ENCODE measurements at regions not wholly inside any gene's neighbourhood (a gene's known extent, or its start where the extent isn't known, plus 50 kb on each side); places are given as distances from the start of the nearest gene placed in this dataset.

- no peak overlapping the region for H3K4me3 ChIP-seq (ENCODE audit: low read depth, low read length)
- DNase-seq (ENCODE audit: low read depth), result no peak
- TF ChIP-seq CTCF (IDR thresholded peaks at IDR 0.05; ENCODE audit: insufficient read depth, low read length), result no peak
Measured at GRCh38 chr1:184210862-184211261, 159.3 kb downstream of the TSEN15 start.

DNA sequence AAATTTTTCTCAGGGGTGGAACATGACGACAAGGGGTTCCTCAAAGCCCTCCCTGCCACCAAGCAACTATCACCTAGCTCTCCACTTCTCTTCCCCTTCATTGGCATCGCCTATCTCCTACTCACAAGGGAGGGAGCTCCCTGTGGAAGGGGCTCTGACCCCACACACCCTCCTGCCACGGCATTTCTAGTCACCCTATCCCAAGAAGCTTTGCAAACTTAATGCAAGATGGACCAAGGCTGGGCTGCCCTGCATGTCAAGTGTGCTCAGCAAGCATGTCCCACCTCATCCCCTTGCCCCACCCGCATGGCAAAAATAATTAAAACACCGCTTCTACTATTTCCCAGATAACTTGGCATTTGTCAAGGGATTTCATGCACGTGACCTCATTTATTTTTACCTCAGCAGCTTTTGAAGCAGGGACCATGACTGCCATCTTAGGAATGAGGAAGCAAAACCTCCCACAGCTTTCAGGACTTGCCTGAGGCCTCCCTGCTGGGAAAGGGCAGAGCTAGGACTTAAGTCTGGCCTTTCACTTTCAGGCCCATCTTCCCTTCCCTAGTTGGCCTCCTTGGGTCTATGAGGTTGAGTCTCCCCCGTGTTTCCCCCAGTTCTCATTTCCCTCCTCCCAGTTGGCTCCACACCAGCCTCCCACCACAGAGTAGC is 161.3 kb downstream of the TSEN15 start:
- TF ChIP-seq CTCF (IDR thresholded peaks at IDR 0.05; ENCODE audit: insufficient read depth, low read length), result no peak
- peak; percentile 84 for DNase-seq (ENCODE audit: low read depth)
- H3K4me3 ChIP-seq (ENCODE audit: low read depth, low read length), result no peak overlapping the region

DNA sequence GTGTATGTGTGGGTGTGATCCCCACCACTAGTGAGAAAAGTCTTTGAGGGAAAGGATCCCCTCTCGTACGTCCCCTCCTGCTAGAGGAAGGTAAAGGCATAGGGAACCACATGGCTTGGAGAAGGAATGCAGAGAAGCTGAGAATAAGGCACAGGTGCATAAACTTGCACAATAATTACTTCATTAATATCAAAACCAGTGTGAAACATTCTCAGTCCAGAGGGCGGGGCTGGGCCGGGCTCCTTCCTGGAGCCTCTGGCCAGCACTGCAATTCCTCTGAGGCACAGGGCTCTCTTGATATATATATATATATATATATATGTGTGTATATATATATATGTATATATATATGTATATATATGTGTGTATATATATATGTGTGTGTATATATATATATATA is 162.6 kb downstream of the TSEN15 start:
- DNase-seq (ENCODE audit: low read depth), result no peak
- TF ChIP-seq CTCF (IDR thresholded peaks at IDR 0.05; ENCODE audit: insufficient read depth, low read length), result no peak
- H3K4me3 ChIP-seq (ENCODE audit: low read depth, low read length), result no peak overlapping the region

GRCh38 chr1:184215274-184215925 is 163.9 kb downstream of the TSEN15 start:
- no peak for TF ChIP-seq CTCF (IDR thresholded peaks at IDR 0.05; ENCODE audit: insufficient read depth, low read length)
- no peak overlapping the region for H3K4me3 ChIP-seq (ENCODE audit: low read depth, low read length)
- no peak for DNase-seq (ENCODE audit: low read depth)

DNA sequence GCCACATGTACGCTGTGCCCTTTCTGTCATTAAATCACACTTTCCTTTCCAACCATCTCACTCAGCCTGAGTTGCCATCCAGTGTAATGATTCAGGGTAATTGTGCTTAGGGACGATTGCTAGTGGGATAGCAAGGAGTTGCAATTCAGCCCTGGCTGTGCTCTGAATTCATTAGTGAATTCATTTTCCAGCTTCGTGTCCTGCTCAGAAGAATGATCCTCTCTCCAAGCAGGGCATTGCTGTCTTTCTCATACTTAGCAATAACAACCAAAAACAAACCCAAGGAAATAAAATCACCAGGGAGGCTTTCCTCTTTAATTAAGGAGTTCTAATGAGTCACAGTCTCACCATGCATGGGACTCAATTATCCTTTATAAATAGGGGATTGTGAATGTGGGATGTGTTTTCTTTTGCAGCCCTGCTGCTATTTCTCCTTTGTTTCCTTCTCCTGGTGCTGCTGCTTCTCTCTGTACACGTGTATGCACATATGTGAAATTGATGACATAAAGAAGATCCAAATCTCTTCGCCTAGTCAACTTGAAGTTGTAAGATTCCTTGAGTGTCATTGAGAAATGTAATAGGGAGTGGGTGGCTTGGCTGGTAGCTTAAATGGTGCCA is 167.0 kb downstream of the TSEN15 start:
- TF ChIP-seq CTCF (IDR thresholded peaks at IDR 0.05; ENCODE audit: insufficient read depth, low read length), result no peak
- no peak for DNase-seq (ENCODE audit: low read depth)
- no peak overlapping the region for H3K4me3 ChIP-seq (ENCODE audit: low read depth, low read length)

DNA sequence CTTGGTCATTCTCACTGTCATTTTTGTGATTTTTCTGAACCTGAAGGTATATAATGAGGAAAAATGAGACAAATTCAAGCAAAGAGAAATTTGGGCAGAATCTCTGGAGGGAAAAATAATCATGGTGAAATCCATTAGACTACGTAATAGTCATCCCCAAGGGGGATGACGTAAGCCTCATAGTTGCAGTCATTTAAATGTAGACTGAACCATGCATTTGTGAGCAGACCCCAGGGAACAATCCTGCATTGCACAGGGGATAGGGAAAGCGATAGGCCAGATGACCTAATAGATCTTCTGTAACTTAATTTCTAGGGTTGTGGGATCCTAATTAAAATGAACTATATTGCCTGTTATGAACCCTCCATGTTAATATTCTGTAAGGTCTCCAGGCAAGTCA is 167.4 kb upstream of the C1orf21 start:
- no peak for DNase-seq (ENCODE audit: low read depth)
- H3K4me3 ChIP-seq (ENCODE audit: low read depth, low read length), result no peak overlapping the region
- no peak for TF ChIP-seq CTCF (IDR thresholded peaks at IDR 0.05; ENCODE audit: insufficient read depth, low read length)

All from fibroblast of the aortic adventitia (primary cell).